Stomach (tissue), 4 donors: ENCODE measurements at regions not wholly inside any gene's neighbourhood (a gene's known extent, or its start where the extent isn't known, plus 50 kb on each side); places are given as distances from the start of the nearest gene placed in this dataset.

Experiments used
- CTCF ChIP-seq, 7 experiments: fragments of 450-650 bp in 4 of 7; fragments of 200-600 bp in 3 of 7; sonication (generic) in 3 of 7; IDR thresholded peaks; one replicate each; pipeline ENCODE4 v1.5.1; 2016 to 2019; ENCODE audit warnings: antibody characterized with exemption in 7 of 7, control low read depth in 2 of 7, mild to moderate bottlenecking in 1 of 7
- EP300 ChIP-seq: sonication (generic); formaldehyde crosslinking; IDR thresholded peaks from one replicate; pipeline ENCODE4 v1.6.1; 2017; ENCODE audit warnings: antibody characterized with exemption

GRCh38 chr9:80755586-80755985, 933.8 kb downstream of the TLE1 start:
- no peak for TF ChIP-seq EP300
- no peak for TF ChIP-seq CTCF (IDR thresholded peaks at IDR 0.05)
